ENCODE measurements at regions not wholly inside any gene's neighbourhood (a gene's known extent, or its start where the extent isn't known, plus 50 kb on each side); places are given as distances from the start of the nearest gene placed in this dataset.
A peak's percentile ranks its signal among the peaks of the same experiment; 100 is the strongest.
"Not testable (repeated sequence)": the region's sequence is repeated elsewhere in the genome, so short reads cannot be mapped to it uniquely, and the experiment has no call there.

GRCh38 chr2:144003460-144004075 lies 516.4 kb downstream of the ZEB2 start:
- DNase-seq = no peak

GRCh38 chr2:143996974-143997373 lies 522.9 kb downstream of the ZEB2 start:
- DNase-seq = no peak

- no peak for DNase-seq
Measured at GRCh38 chr2:143994961-143995360, 525.0 kb downstream of the ZEB2 start.

- DNase-seq = not testable (repeated sequence)
Measured at GRCh38 chr2:143991596-143991995, 528.3 kb downstream of the ZEB2 start.

GRCh38 chr2:143988082-143988481 lies 531.8 kb downstream of the ZEB2 start:
- DNase-seq = no peak

GRCh38 chr2:143981428-143981827 lies 538.5 kb downstream of the ZEB2 start:
- DNase-seq = no peak

GRCh38 chr2:143977356-143977755 lies 542.6 kb downstream of the ZEB2 start:
- no peak for DNase-seq

GRCh38 chr2:143975216-143975615 lies 544.7 kb downstream of the ZEB2 start:
- DNase-seq = no peak

- DNase-seq = peak; percentile 21
Measured at GRCh38 chr2:143974262-143974661, 545.7 kb downstream of the ZEB2 start.

- DNase-seq = no peak
Measured at GRCh38 chr2:143968860-143969259, 551.1 kb downstream of the ZEB2 start.

- no peak for DNase-seq
Measured at GRCh38 chr2:143968360-143968759, 551.6 kb downstream of the ZEB2 start.

- DNase-seq = no peak
Measured at GRCh38 chr2:143965493-143966164, 554.3 kb downstream of the ZEB2 start.

GRCh38 chr2:143964891-143965290 lies 555.0 kb downstream of the ZEB2 start:
- no peak for DNase-seq

- no peak for DNase-seq
Measured at GRCh38 chr2:143960177-143960576, 559.7 kb downstream of the ZEB2 start.

GRCh38 chr2:143957321-143957720 lies 562.6 kb downstream of the ZEB2 start:
- DNase-seq = no peak

- DNase-seq = no peak
Measured at GRCh38 chr2:143955401-143956065, 564.4 kb downstream of the ZEB2 start.

GRCh38 chr2:143954844-143955243 lies 565.1 kb downstream of the ZEB2 start:
- DNase-seq = no peak

- DNase-seq = no peak
Measured at GRCh38 chr2:143954186-143954585, 565.7 kb downstream of the ZEB2 start.

- DNase-seq = no peak
Measured at GRCh38 chr2:143953451-143954030, 566.4 kb downstream of the ZEB2 start.

- no peak for DNase-seq
Measured at GRCh38 chr2:143952536-143952935, 567.4 kb downstream of the ZEB2 start.

GRCh38 chr2:143950704-143951103 lies 569.2 kb downstream of the ZEB2 start:
- no peak for DNase-seq

GRCh38 chr2:143949121-143949848 lies 570.6 kb downstream of the ZEB2 start:
- DNase-seq = no peak

GRCh38 chr2:143948710-143949109 lies 571.2 kb downstream of the ZEB2 start:
- no peak for DNase-seq
